Astrocyte of the hippocampus (primary cell): ENCODE measurements at regions not wholly inside any gene's neighbourhood (a gene's known extent, or its start where the extent isn't known, plus 50 kb on each side); places are given as distances from the start of the nearest gene placed in this dataset.
"Not testable (repeated sequence)": the region's sequence is repeated elsewhere in the genome, so short reads cannot be mapped to it uniquely, and the experiment has no call there.

Source experiments
- DNase-seq: peaks from one replicate; pipeline ENCODE4 v3.0.0; 2011; ENCODE audit warnings: low read depth, low spot score

GRCh38 chr18:71252351-71252865 lies 963.6 kb downstream of the SOCS6 start:
- no peak for DNase-seq

GRCh38 chr18:71250191-71250590 lies 961.3 kb downstream of the SOCS6 start:
- no peak for DNase-seq

GRCh38 chr18:71249791-71250190 lies 960.9 kb downstream of the SOCS6 start:
- DNase-seq = no peak

GRCh38 chr18:71242981-71243380 lies 954.1 kb downstream of the SOCS6 start:
- no peak for DNase-seq

GRCh38 chr18:71238974-71239624 lies 950.3 kb downstream of the SOCS6 start:
- no peak for DNase-seq

GRCh38 chr18:71237641-71238040 lies 948.8 kb downstream of the SOCS6 start:
- DNase-seq = no peak

- no peak for DNase-seq
Observed at GRCh38 chr18:71233177-71233576, 944.3 kb downstream of the SOCS6 start.

- no peak for DNase-seq
Observed at GRCh38 chr18:71223486-71223885, 934.6 kb downstream of the SOCS6 start.

- DNase-seq = no peak
Observed at GRCh38 chr18:71221405-71221804, 932.6 kb downstream of the SOCS6 start.

- not testable (repeated sequence) for DNase-seq
Observed at GRCh38 chr18:71212739-71213138, 923.9 kb downstream of the SOCS6 start.

- DNase-seq = no peak
Observed at GRCh38 chr18:71212222-71212621, 923.4 kb downstream of the SOCS6 start.

GRCh38 chr18:71209944-71210343 lies 921.1 kb downstream of the SOCS6 start:
- no peak for DNase-seq

- no peak for DNase-seq
Observed at GRCh38 chr18:71194438-71194837, 905.6 kb downstream of the SOCS6 start.

- no peak for DNase-seq
Observed at GRCh38 chr18:71189581-71189980, 900.7 kb downstream of the SOCS6 start.

- peak; percentile 39 for DNase-seq
Observed at GRCh38 chr18:71168557-71169145, 879.8 kb downstream of the SOCS6 start.

GRCh38 chr18:71136487-71136886 lies 847.6 kb downstream of the SOCS6 start:
- DNase-seq = no peak

GRCh38 chr18:71134122-71134521 lies 845.3 kb downstream of the SOCS6 start:
- DNase-seq = no peak

GRCh38 chr18:71131918-71132317 lies 843.1 kb downstream of the SOCS6 start:
- no peak for DNase-seq

GRCh38 chr18:71130351-71130750 lies 841.5 kb downstream of the SOCS6 start:
- no peak for DNase-seq

- DNase-seq = no peak
Observed at GRCh38 chr18:71125581-71125980, 836.7 kb downstream of the SOCS6 start.

GRCh38 chr18:71116535-71116934 lies 827.7 kb downstream of the SOCS6 start:
- no peak for DNase-seq

- DNase-seq = no peak
Observed at GRCh38 chr18:71115261-71115660, 826.4 kb downstream of the SOCS6 start.

GRCh38 chr18:71114550-71115210 lies 825.8 kb downstream of the SOCS6 start:
- no peak for DNase-seq
